H9 (cell line): ENCODE measurements at regions not wholly inside any gene's neighbourhood (a gene's known extent, or its start where the extent isn't known, plus 50 kb on each side); places are given as distances from the start of the nearest gene placed in this dataset.

Experiments
- DNase-seq: peaks from one replicate; pipeline ENCODE4 v3.0.0-alpha.2; 2017
- H2AFZ ChIP-seq: one replicate; pipeline ENCODE4 v1.6.1; 2013; ENCODE audit warnings: mild to moderate bottlenecking, low read length, control low read depth, moderate library complexity
- H2AK5ac ChIP-seq: 2 replicates; pipeline ENCODE4 v1.6.1; 2013; ENCODE audit warnings: low read length, control low read depth, mixed read lengths; ENCODE audit not compliant: insufficient read length
- H2BK120ac ChIP-seq: one replicate; pipeline ENCODE4 v1.6.1; 2013; ENCODE audit warnings: low read depth, mild to moderate bottlenecking, low read length, control low read depth, inconsistent platforms; ENCODE audit not compliant: poor library complexity, severe bottlenecking
- H2BK12ac ChIP-seq: 2 replicates; pipeline ENCODE4 v1.6.1; 2013; ENCODE audit warnings: low read length, control low read depth, mixed read lengths, low read depth; ENCODE audit not compliant: insufficient read length
- H2BK15ac ChIP-seq: 2 replicates; pipeline ENCODE4 v1.6.1; 2013; ENCODE audit warnings: low read depth, low read length, control low read depth
- H2BK20ac ChIP-seq: one replicate; pipeline ENCODE4 v1.6.1; 2013; ENCODE audit warnings: low read depth, mild to moderate bottlenecking, low read length, control low read depth, inconsistent platforms; ENCODE audit not compliant: poor library complexity, severe bottlenecking
- H2BK5ac ChIP-seq: 2 replicates; pipeline ENCODE4 v1.6.1; 2013; ENCODE audit warnings: low read length, control low read depth, mixed read lengths; ENCODE audit not compliant: insufficient read length
- H3K14ac ChIP-seq: 2 replicates; pipeline ENCODE4 v1.6.1; 2013; ENCODE audit warnings: low read length, control low read depth; ENCODE audit not compliant: insufficient read depth
- H3K18ac ChIP-seq: 2 replicates; pipeline ENCODE4 v1.6.1; 2013; ENCODE audit warnings: low read depth, mild to moderate bottlenecking, mixed read lengths, low read length, control low read depth; ENCODE audit not compliant: insufficient read length
- H3K23ac ChIP-seq: 2 replicates; pipeline ENCODE4 v1.6.1; 2013; ENCODE audit warnings: low read length, control low read depth, mixed read lengths, low read depth; ENCODE audit not compliant: insufficient read length
- H3K23me2 ChIP-seq: 2 replicates; pipeline ENCODE4 v1.6.1; 2013; ENCODE audit warnings: low read depth, mild to moderate bottlenecking, mixed read lengths, low read length, control low read depth; ENCODE audit not compliant: insufficient read length, poor library complexity, severe bottlenecking
- H3K27ac ChIP-seq: 2 replicates; pipeline ENCODE4 v1.5.1; 2013; ENCODE audit warnings: low read length, control low read depth, mixed read lengths, low read depth; ENCODE audit not compliant: insufficient read length
- H3K27me3 ChIP-seq: 2 replicates; pipeline ENCODE4 v1.6.1; 2013; ENCODE audit warnings: low read length, control low read depth, inconsistent platforms; ENCODE audit not compliant: insufficient read depth
- H3K4ac ChIP-seq: 2 replicates; pipeline ENCODE4 v1.6.1; 2013; ENCODE audit warnings: low read depth, mild to moderate bottlenecking, control low read depth, inconsistent platforms, low read length, moderate library complexity
- H3K4me1 ChIP-seq: 2 replicates; pipeline ENCODE4 v1.6.1; 2013; ENCODE audit warnings: low read length, control low read depth, inconsistent platforms; ENCODE audit not compliant: insufficient read depth
- H3K4me2 ChIP-seq: 2 replicates; pipeline ENCODE4 v1.6.1; 2013; ENCODE audit warnings: low read length, control low read depth, mixed read lengths; ENCODE audit not compliant: insufficient read length, insufficient read depth
- H3K56ac ChIP-seq: 2 replicates; pipeline ENCODE4 v1.6.1; 2013; ENCODE audit warnings: low read depth, mild to moderate bottlenecking, mixed read lengths, low read length, control low read depth; ENCODE audit not compliant: insufficient read length
- H3K79me1 ChIP-seq: 2 replicates; pipeline ENCODE4 v1.6.1; 2013; ENCODE audit warnings: low read depth, mild to moderate bottlenecking, moderate library complexity, low read length, control low read depth, inconsistent platforms; ENCODE audit not compliant: insufficient read depth, poor library complexity, severe bottlenecking
- H3K79me2 ChIP-seq: 2 replicates; pipeline ENCODE4 v1.6.1; 2013; ENCODE audit warnings: low read length, control low read depth, inconsistent platforms; ENCODE audit not compliant: insufficient read depth
- H3K9ac ChIP-seq: 2 replicates; pipeline ENCODE4 v1.6.1; 2013; ENCODE audit warnings: low read length, control low read depth, mixed read lengths; ENCODE audit not compliant: insufficient read length; ENCODE audit errors: extremely low read depth
- H3K9me3 ChIP-seq: one replicate; pipeline ENCODE4 v1.6.1; 2013; ENCODE audit warnings: low read depth, low read length, inconsistent platforms; ENCODE audit not compliant: control insufficient read depth
- H3T11ph ChIP-seq: one replicate; pipeline ENCODE4 v1.6.1; 2013; ENCODE audit warnings: mild to moderate bottlenecking, low read length, control low read depth, inconsistent platforms
- H4K20me1 ChIP-seq: one replicate; pipeline ENCODE4 v1.6.1; 2013; ENCODE audit not compliant: control insufficient read depth, insufficient read length, insufficient read depth
- H4K5ac ChIP-seq: 2 replicates; pipeline ENCODE4 v1.6.1; 2013; ENCODE audit warnings: low read depth, mild to moderate bottlenecking, mixed read lengths, low read length, control low read depth; ENCODE audit not compliant: insufficient read length
- H4K8ac ChIP-seq: replicated peaks from 2 replicates; pipeline ENCODE4 v1.6.1; 2013; ENCODE audit warnings: low read length, control low read depth, mixed read lengths, low read depth; ENCODE audit not compliant: insufficient read length
- H4K91ac ChIP-seq: 2 replicates; pipeline ENCODE4 v1.6.1; 2013; ENCODE audit warnings: low read depth, mild to moderate bottlenecking, moderate library complexity, mixed read lengths, low read length, control low read depth; ENCODE audit not compliant: insufficient read length
- H3K27ac Mint-ChIP-seq, 3 experiments: 2 replicates in 2 of 3; 3 replicates in 1 of 3; pipeline ENCODE4 v1.8.0; 2020 to 2021; ENCODE audit warnings: mixed read lengths in 3 of 3, mild to moderate bottlenecking in 1 of 3, moderate library complexity in 1 of 3
- H3K27me3 Mint-ChIP-seq: 2 replicates; pipeline ENCODE4 v1.8.0; 2021; ENCODE audit warnings: low read depth, mild to moderate bottlenecking, moderate library complexity, mixed read lengths
- H3K36me3 Mint-ChIP-seq, 3 experiments: 2 replicates in 2 of 3; 3 replicates in 1 of 3; pipeline ENCODE4 v1.8.0; 2020 to 2021; ENCODE audit warnings: low read depth in 3 of 3, mixed read lengths in 3 of 3; ENCODE audit not compliant: insufficient read depth in 1 of 3
- H3K4me1 Mint-ChIP-seq, 2 experiments: 2 replicates each; pipeline ENCODE4 v1.8.0; 2020; ENCODE audit warnings: mixed read lengths in 2 of 2
- H3K4me3 Mint-ChIP-seq, 2 experiments: 2 replicates in 1 of 2; 3 replicates in 1 of 2; pipeline ENCODE4 v1.8.0; 2020 to 2021; ENCODE audit warnings: mild to moderate bottlenecking in 2 of 2, mixed read lengths in 2 of 2, moderate library complexity in 1 of 2
- H3K9me3 Mint-ChIP-seq, 2 experiments: 2 replicates in 1 of 2; 3 replicates in 1 of 2; pipeline ENCODE4 v1.8.0; 2020; ENCODE audit warnings: mild to moderate bottlenecking in 2 of 2, mixed read lengths in 2 of 2, moderate library complexity in 1 of 2
- WGBS: extraction: QIAGEN DNeasy Blood & Tissue Kit; methylation state at CpG from one replicate; pipeline ENCODE4 v1.1.7; 2013; ENCODE audit warnings: missing lambda C conversion rate, low lambda C conversion rate, mixed read lengths; ENCODE audit not compliant: insufficient read length; ENCODE audit errors: extremely low coverage; 5-methylcytosine and 5-hydroxymethylcytosine counted together
- TF ChIP-seq, protein P1 (sequence below): fragments of 200-600 bp; sonication (generic); conservative IDR thresholded peaks from 3 replicates; pipeline ENCODE4 v1.8.0; 2021; ENCODE audit warnings: antibody characterized with exemption, mild to moderate bottlenecking

- no peak overlapping the region for H2BK5ac ChIP-seq
- no peak overlapping the region for H4K91ac ChIP-seq
- peak overlapping the region; percentile 17 for H2AFZ ChIP-seq
- H4K5ac ChIP-seq: no peak overlapping the region
- H3K23me2 ChIP-seq: no peaks in the 10 kb centered on the region
- H2BK20ac ChIP-seq: no peak overlapping the region
- H3K27me3 ChIP-seq: no peaks in the 10 kb centered on the region
- H2BK15ac ChIP-seq: no peak overlapping the region
- no peaks in the 10 kb centered on the region for H3K9me3 ChIP-seq
- H2BK12ac ChIP-seq: no peak overlapping the region
- TF ChIP-seq, protein P1, sequence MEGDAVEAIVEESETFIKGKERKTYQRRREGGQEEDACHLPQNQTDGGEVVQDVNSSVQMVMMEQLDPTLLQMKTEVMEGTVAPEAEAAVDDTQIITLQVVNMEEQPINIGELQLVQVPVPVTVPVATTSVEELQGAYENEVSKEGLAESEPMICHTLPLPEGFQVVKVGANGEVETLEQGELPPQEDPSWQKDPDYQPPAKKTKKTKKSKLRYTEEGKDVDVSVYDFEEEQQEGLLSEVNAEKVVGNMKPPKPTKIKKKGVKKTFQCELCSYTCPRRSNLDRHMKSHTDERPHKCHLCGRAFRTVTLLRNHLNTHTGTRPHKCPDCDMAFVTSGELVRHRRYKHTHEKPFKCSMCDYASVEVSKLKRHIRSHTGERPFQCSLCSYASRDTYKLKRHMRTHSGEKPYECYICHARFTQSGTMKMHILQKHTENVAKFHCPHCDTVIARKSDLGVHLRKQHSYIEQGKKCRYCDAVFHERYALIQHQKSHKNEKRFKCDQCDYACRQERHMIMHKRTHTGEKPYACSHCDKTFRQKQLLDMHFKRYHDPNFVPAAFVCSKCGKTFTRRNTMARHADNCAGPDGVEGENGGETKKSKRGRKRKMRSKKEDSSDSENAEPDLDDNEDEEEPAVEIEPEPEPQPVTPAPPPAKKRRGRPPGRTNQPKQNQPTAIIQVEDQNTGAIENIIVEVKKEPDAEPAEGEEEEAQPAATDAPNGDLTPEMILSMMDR: no peak
- no peak overlapping the region for H3K27ac ChIP-seq
- H3K27me3 Mint-ChIP-seq: no peaks in the 10 kb centered on the region
- H3K36me3 Mint-ChIP-seq: peaks cover 9 to 15% (median 9%) of the 10 kb centered on the region in 3 experiments
- H3K4me1 Mint-ChIP-seq: peaks cover 13 to 14% of the 10 kb centered on the region in 2 experiments
- H3K4me1 ChIP-seq: no peaks in the 10 kb centered on the region; the same call in 1 of the 2 replicates
- no peak overlapping the region for H3K23ac ChIP-seq
- DNase-seq: no peak
- peaks cover 17 to 20% of the 10 kb centered on the region in 2 experiments; a peak in 4 of 5 replicates for H3K9me3 Mint-ChIP-seq
- H3T11ph ChIP-seq: no peak overlapping the region
- H3K14ac ChIP-seq: peak overlapping the region; percentile 44; the same call in 1 of the 2 replicates
- H3K18ac ChIP-seq: no peak overlapping the region
- H3K79me1 ChIP-seq: no peaks in the 10 kb centered on the region
- no peak overlapping the region for H2AK5ac ChIP-seq
- H3K27ac Mint-ChIP-seq: peak overlapping the region in 2 of 3 experiments; percentile 6 to 82; a peak in 3 of 7 replicates
- H4K8ac ChIP-seq: no peak overlapping the region
- H3K4ac ChIP-seq: no peak overlapping the region
- H2BK120ac ChIP-seq: no peak overlapping the region
- H3K4me3 Mint-ChIP-seq: no peak overlapping the region
- H3K56ac ChIP-seq: no peak overlapping the region
- no peak overlapping the region for H3K9ac ChIP-seq
- no peak overlapping the region for H3K4me2 ChIP-seq
- WGBS: no CpG with 5 or more reads among the region's 12 CpGs
- no peaks in the 10 kb centered on the region for H4K20me1 ChIP-seq
- H3K79me2 ChIP-seq: no peaks in the 10 kb centered on the region; the same call in 1 of the 2 replicates
Measured at GRCh38 chr18:31217038-31217849, 54.6 kb upstream of the DSC1 start.
